Inferior parietal cortex (tissue), 1 donor: ENCODE measurements at regions not wholly inside any gene's neighbourhood (a gene's known extent, or its start where the extent isn't known, plus 50 kb on each side); places are given as distances from the start of the nearest gene placed in this dataset.
"Not testable (repeated sequence)": the region's sequence is repeated elsewhere in the genome, so short reads cannot be mapped to it uniquely, and the experiment has no call there.

Experiments
- DNase-seq: peaks from one replicate; pipeline ENCODE4 v3.0.0-alpha.2; 2016; ENCODE audit errors: extremely low spot score

GRCh38 chr9:13816837-13817236 lies 497.1 kb downstream of the NFIB start:
- no peak for DNase-seq

- DNase-seq, result no peak
Measured at GRCh38 chr9:13814647-13815400, 499.1 kb downstream of the NFIB start.

GRCh38 chr9:13811876-13812275 lies 502.1 kb downstream of the NFIB start:
- DNase-seq, result no peak

GRCh38 chr9:13810510-13810909 lies 503.4 kb downstream of the NFIB start:
- DNase-seq, result no peak

GRCh38 chr9:13809401-13809800 lies 504.5 kb downstream of the NFIB start:
- no peak for DNase-seq

GRCh38 chr9:13807118-13807517 lies 506.8 kb downstream of the NFIB start:
- no peak for DNase-seq

- DNase-seq, result no peak
Measured at GRCh38 chr9:13806714-13807113, 507.2 kb downstream of the NFIB start.

GRCh38 chr9:13805546-13805945 lies 508.4 kb downstream of the NFIB start:
- no peak for DNase-seq

- no peak for DNase-seq
Measured at GRCh38 chr9:13804532-13804931, 509.4 kb downstream of the NFIB start.

GRCh38 chr9:13800776-13801175 lies 513.2 kb downstream of the NFIB start:
- DNase-seq, result no peak

GRCh38 chr9:13797701-13798100 lies 516.2 kb downstream of the NFIB start:
- DNase-seq, result not testable (repeated sequence)

GRCh38 chr9:13791816-13792215 lies 512.3 kb upstream of the MPDZ start:
- DNase-seq, result no peak

- no peak for DNase-seq
Measured at GRCh38 chr9:13790055-13790454, 510.6 kb upstream of the MPDZ start.

GRCh38 chr9:13787234-13787833 lies 507.8 kb upstream of the MPDZ start:
- peak; percentile 16 for DNase-seq

GRCh38 chr9:13786711-13787110 lies 507.2 kb upstream of the MPDZ start:
- DNase-seq, result no peak

- DNase-seq, result no peak
Measured at GRCh38 chr9:13786131-13786530, 506.6 kb upstream of the MPDZ start.

GRCh38 chr9:13779106-13779505 lies 499.6 kb upstream of the MPDZ start:
- DNase-seq, result no peak

- DNase-seq, result no peak
Measured at GRCh38 chr9:13778631-13779030, 499.1 kb upstream of the MPDZ start.

GRCh38 chr9:13770956-13771355 lies 491.5 kb upstream of the MPDZ start:
- no peak for DNase-seq

- DNase-seq, result no peak
Measured at GRCh38 chr9:13769641-13770040, 490.1 kb upstream of the MPDZ start.

- DNase-seq, result peak; percentile 28
Measured at GRCh38 chr9:13769006-13769405, 489.5 kb upstream of the MPDZ start.

- DNase-seq, result no peak
Measured at GRCh38 chr9:13762209-13762608, 482.7 kb upstream of the MPDZ start.

GRCh38 chr9:13759551-13759950 lies 480.1 kb upstream of the MPDZ start:
- DNase-seq, result no peak

GRCh38 chr9:13758936-13759335 lies 479.4 kb upstream of the MPDZ start:
- no peak for DNase-seq
